Adipocyte (in vitro differentiated cells): ENCODE measurements at regions not wholly inside any gene's neighbourhood (a gene's known extent, or its start where the extent isn't known, plus 50 kb on each side); places are given as distances from the start of the nearest gene placed in this dataset.

Experiments used
- DNase-seq: peaks from one replicate; pipeline ENCODE4 v3.0.0-alpha.2; 2015; ENCODE audit warnings: low read depth
- H3K27me3 ChIP-seq: replicated peaks from 2 replicates; pipeline ENCODE4 v1.7.0; 2013; ENCODE audit warnings: mild to moderate bottlenecking, low read length, moderate library complexity; ENCODE audit not compliant: control insufficient read depth, insufficient read depth
- H3K36me3 ChIP-seq: 2 replicates; pipeline ENCODE4 v1.7.0; 2013; ENCODE audit warnings: low read length, mild to moderate bottlenecking, moderate library complexity; ENCODE audit not compliant: control insufficient read depth, insufficient read depth, severe bottlenecking
- H3K4me1 ChIP-seq: 2 replicates; pipeline ENCODE4 v1.7.0; 2013; ENCODE audit warnings: mild to moderate bottlenecking, low read length, moderate library complexity; ENCODE audit not compliant: control insufficient read depth, insufficient read depth
- H3K4me3 ChIP-seq: 2 replicates; pipeline ENCODE4 v1.7.0; 2013; ENCODE audit warnings: mild to moderate bottlenecking, low read length, moderate library complexity
- H3K9ac ChIP-seq: 2 replicates; pipeline ENCODE4 v1.7.0; 2013; ENCODE audit warnings: mild to moderate bottlenecking, low read length, moderate library complexity
- H3K9me3 ChIP-seq: 2 replicates; pipeline ENCODE4 v1.7.0; 2013; ENCODE audit warnings: mild to moderate bottlenecking, low read length, moderate library complexity; ENCODE audit not compliant: control insufficient read depth

GRCh38 chr10:113390896-113391295 is 162.0 kb upstream of the HABP2 start:
- H3K27me3 ChIP-seq, result peaks cover 13% of the 10 kb centered on the region

GRCh38 chr10:113397047-113397446 is 155.8 kb upstream of the HABP2 start:
- H3K4me1 ChIP-seq, result peaks cover 5% of the 10 kb centered on the region
- H3K36me3 ChIP-seq, result no peaks in the 10 kb centered on the region
- H3K27me3 ChIP-seq, result no peaks in the 10 kb centered on the region
- H3K9ac ChIP-seq, result no peak overlapping the region
- no peak overlapping the region for H3K4me3 ChIP-seq
- H3K9me3 ChIP-seq, result no peaks in the 10 kb centered on the region
- no peak for DNase-seq

More at GRCh38 chr10:113390896-113391295, 162.0 kb upstream of the HABP2 start:
- DNase-seq, result no peak
- H3K4me1 ChIP-seq, result peaks cover 19% of the 10 kb centered on the region
- H3K9me3 ChIP-seq, result no peaks in the 10 kb centered on the region
- H3K9ac ChIP-seq, result no peak overlapping the region
- no peak overlapping the region for H3K4me3 ChIP-seq
- H3K36me3 ChIP-seq, result no peaks in the 10 kb centered on the region

- Histone ChIP-seq H3K36me3 (no peaks in the 10 kb centered on the region), H3K9me3 (no peaks in the 10 kb centered on the region), H3K4me3 (no peak overlapping the region), H3K4me1 (peaks cover 5% of the 10 kb centered on the region), H3K27me3 (no peaks in the 10 kb centered on the region), H3K9ac (no peak overlapping the region)
- DNase-seq, result peak; percentile 17
These were observed 153.8 kb upstream of the HABP2 start for GRCh38 chr10:113399065-113399464.

GRCh38 chr10:113402602-113403001 is 150.3 kb upstream of the HABP2 start:
- Histone ChIP-seq H3K36me3 (no peaks in the 10 kb centered on the region), H3K4me3 (no peak overlapping the region), H3K9me3 (no peaks in the 10 kb centered on the region), H3K4me1 (peaks cover 5% of the 10 kb centered on the region), H3K9ac (no peak overlapping the region), H3K27me3 (no peaks in the 10 kb centered on the region)
- no peak for DNase-seq

- DNase-seq, result no peak
- Histone ChIP-seq H3K9ac (no peak overlapping the region), H3K27me3 (no peaks in the 10 kb centered on the region), H3K4me3 (no peak overlapping the region), H3K36me3 (no peaks in the 10 kb centered on the region), H3K4me1 (peaks cover 5% of the 10 kb centered on the region), H3K9me3 (no peaks in the 10 kb centered on the region)
These were observed 145.6 kb upstream of the HABP2 start for GRCh38 chr10:113407218-113407617.

GRCh38 chr10:113409175-113409574 is 143.7 kb upstream of the HABP2 start:
- Histone ChIP-seq H3K9ac (no peak overlapping the region), H3K9me3 (no peaks in the 10 kb centered on the region), H3K4me3 (no peak overlapping the region), H3K36me3 (no peaks in the 10 kb centered on the region), H3K4me1 (peaks cover 7% of the 10 kb centered on the region), H3K27me3 (no peaks in the 10 kb centered on the region)
- DNase-seq, result no peak

GRCh38 chr10:113410618-113411017 is 142.2 kb upstream of the HABP2 start:
- Histone ChIP-seq H3K9ac (no peak overlapping the region), H3K9me3 (no peaks in the 10 kb centered on the region), H3K4me3 (no peak overlapping the region), H3K36me3 (no peaks in the 10 kb centered on the region), H3K27me3 (no peaks in the 10 kb centered on the region), H3K4me1 (peaks cover 22% of the 10 kb centered on the region)
- no peak for DNase-seq

- Histone ChIP-seq H3K9me3 (no peaks in the 10 kb centered on the region), H3K9ac (no peak overlapping the region), H3K4me1 (peaks cover 27% of the 10 kb centered on the region), H3K36me3 (no peaks in the 10 kb centered on the region), H3K27me3 (no peaks in the 10 kb centered on the region), H3K4me3 (no peak overlapping the region)
- no peak for DNase-seq
These were observed 141.4 kb upstream of the HABP2 start for GRCh38 chr10:113411456-113411855.

GRCh38 chr10:113412161-113412560 is 140.7 kb upstream of the HABP2 start:
- no peaks in the 10 kb centered on the region for H3K27me3 ChIP-seq
- no peaks in the 10 kb centered on the region for H3K36me3 ChIP-seq
- H3K9me3 ChIP-seq, result no peaks in the 10 kb centered on the region
- peaks cover 27% of the 10 kb centered on the region for H3K4me1 ChIP-seq
- no peak overlapping the region for H3K4me3 ChIP-seq
- DNase-seq, result peak; percentile 31
- no peak overlapping the region for H3K9ac ChIP-seq

GRCh38 chr10:113414543-113414942 is 138.3 kb upstream of the HABP2 start:
- Histone ChIP-seq H3K9ac (peak overlapping the region; percentile 55), H3K4me1 (peaks cover 27% of the 10 kb centered on the region), H3K27me3 (no peaks in the 10 kb centered on the region), H3K9me3 (peaks cover 6% of the 10 kb centered on the region), H3K4me3 (peak overlapping the region; percentile 15), H3K36me3 (no peaks in the 10 kb centered on the region)
- DNase-seq, result no peak

GRCh38 chr10:113415246-113415645 is 137.6 kb upstream of the HABP2 start:
- peaks cover 12% of the 10 kb centered on the region for H3K9me3 ChIP-seq
- peak; percentile 5 for DNase-seq
- peaks cover 27% of the 10 kb centered on the region for H3K4me1 ChIP-seq
- no peaks in the 10 kb centered on the region for H3K27me3 ChIP-seq
- peak overlapping the region; percentile 55 for H3K9ac ChIP-seq
- peak overlapping the region; percentile 15 for H3K4me3 ChIP-seq
- no peaks in the 10 kb centered on the region for H3K36me3 ChIP-seq

- H3K4me3 ChIP-seq, result no peak overlapping the region
- no peaks in the 10 kb centered on the region for H3K36me3 ChIP-seq
- H3K4me1 ChIP-seq, result peaks cover 30% of the 10 kb centered on the region
- peaks cover 19% of the 10 kb centered on the region for H3K9me3 ChIP-seq
- H3K9ac ChIP-seq, result no peak overlapping the region
- H3K27me3 ChIP-seq, result no peaks in the 10 kb centered on the region
- DNase-seq, result no peak
These were observed 132.7 kb upstream of the HABP2 start for GRCh38 chr10:113420057-113420732.
